ENCODE measurements at regions not wholly inside any gene's neighbourhood (a gene's known extent, or its start where the extent isn't known, plus 50 kb on each side); places are given as distances from the start of the nearest gene placed in this dataset.

DNA sequence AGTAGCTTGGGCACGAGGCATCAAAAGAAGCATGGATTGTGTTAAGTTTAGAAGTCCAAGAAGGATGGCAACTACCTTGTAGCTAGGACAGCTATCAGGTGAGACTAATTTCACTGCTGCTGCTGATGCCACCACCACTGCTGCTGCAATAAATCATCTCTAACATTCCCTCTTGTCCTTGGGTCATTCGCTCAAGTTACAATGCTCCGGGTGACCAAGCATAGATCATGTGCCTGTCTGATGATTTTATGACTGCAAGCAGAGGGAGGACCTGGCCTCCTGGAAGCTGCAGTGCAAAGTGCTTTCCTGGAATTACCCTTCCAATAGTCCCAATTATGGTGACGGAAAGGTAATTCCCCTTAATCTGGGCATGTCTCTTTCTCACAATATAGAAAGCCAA, 334.4 kb downstream of the PRELID2 start:
- no peak for DNase-seq
- H3K27ac ChIP-seq (ENCODE audit: insufficient read depth, low read length, poor library complexity, severe bottlenecking), result no peak overlapping the region
- no peaks in the 10 kb centered on the region for H3K27me3 ChIP-seq (ENCODE audit: control insufficient read depth, insufficient read depth, low read length)
- H3K9me3 Mint-ChIP-seq, result peaks cover 0 to 3% (median 2%) of the 10 kb centered on the region in 7 donors
- no peaks in the 10 kb centered on the region for H3K27me3 Mint-ChIP-seq
- peak overlapping the region in 1 of 3 donors; percentile 56 for H3K27ac Mint-ChIP-seq
- H3K36me3 ChIP-seq (ENCODE audit: control insufficient read depth, insufficient read depth, low read length), result no peaks in the 10 kb centered on the region
- H3K9me3 ChIP-seq (ENCODE audit: control insufficient read depth in 2 of 2, low read length in 2 of 2), result no peaks in the 10 kb centered on the region
- H3K4me3 ChIP-seq (ENCODE audit: low read depth, low read length), result no peak overlapping the region
- no peaks in the 10 kb centered on the region for H3K4me1 ChIP-seq (ENCODE audit: control insufficient read depth, insufficient read depth, low read length, poor library complexity, severe bottlenecking)
- H3K4me1 Mint-ChIP-seq, result no peaks in the 10 kb centered on the region
- no peaks in the 10 kb centered on the region for H3K36me3 Mint-ChIP-seq
- ATAC-seq (ENCODE audit: low read depth in 2 of 2), result no peak
- H3K4me3 Mint-ChIP-seq, result no peak overlapping the region

DNA sequence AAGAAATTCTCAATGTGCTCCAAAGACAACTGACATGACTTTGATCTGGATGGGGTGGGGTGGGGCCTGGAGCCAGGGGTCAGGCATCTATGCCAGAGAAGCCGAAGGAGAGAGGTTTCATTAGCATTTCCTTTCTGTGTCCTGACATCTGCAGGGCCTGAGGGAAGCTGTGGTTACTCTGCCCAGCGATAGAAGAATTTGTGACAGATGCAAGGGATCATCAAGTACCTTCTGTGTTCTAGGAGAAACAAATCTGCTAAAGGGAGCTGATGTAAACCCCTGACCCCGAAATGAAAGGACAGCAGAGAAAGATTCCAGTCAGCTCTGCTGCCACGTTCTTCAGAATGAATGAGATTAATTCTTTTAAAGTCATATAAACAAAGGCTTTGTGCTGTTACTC, 335.7 kb downstream of the PRELID2 start:
- no peak overlapping the region for H3K27ac Mint-ChIP-seq
- Histone ChIP-seq H3K27ac (ENCODE audit: insufficient read depth, low read length, poor library complexity, severe bottlenecking) (no peak overlapping the region), H3K27me3 (ENCODE audit: control insufficient read depth, insufficient read depth, low read length) (no peaks in the 10 kb centered on the region), H3K36me3 (ENCODE audit: control insufficient read depth, insufficient read depth, low read length) (no peaks in the 10 kb centered on the region), H3K9me3 (ENCODE audit: control insufficient read depth in 2 of 2, low read length in 2 of 2) (no peaks in the 10 kb centered on the region), H3K4me1 (ENCODE audit: control insufficient read depth, insufficient read depth, low read length, poor library complexity, severe bottlenecking) (no peaks in the 10 kb centered on the region), H3K4me3 (ENCODE audit: low read depth, low read length) (no peak overlapping the region)
- H3K9me3 Mint-ChIP-seq, result peaks cover 0 to 2% (median 0%) of the 10 kb centered on the region in 7 donors
- no peak for ATAC-seq (ENCODE audit: low read depth in 2 of 2)
- H3K4me3 Mint-ChIP-seq, result no peak overlapping the region
- no peak for DNase-seq
- no peaks in the 10 kb centered on the region for H3K4me1 Mint-ChIP-seq
- H3K36me3 Mint-ChIP-seq, result no peaks in the 10 kb centered on the region
- H3K27me3 Mint-ChIP-seq, result no peaks in the 10 kb centered on the region

GRCh38 chr5:145497052-145497451, 338.1 kb downstream of the PRELID2 start:
- Histone ChIP-seq H3K4me3 (ENCODE audit: low read depth, low read length) (no peak overlapping the region), H3K9me3 (ENCODE audit: control insufficient read depth in 2 of 2, low read length in 2 of 2) (no peaks in the 10 kb centered on the region), H3K4me1 (ENCODE audit: control insufficient read depth, insufficient read depth, low read length, poor library complexity, severe bottlenecking) (no peaks in the 10 kb centered on the region), H3K27ac (ENCODE audit: insufficient read depth, low read length, poor library complexity, severe bottlenecking) (no peak overlapping the region), H3K36me3 (ENCODE audit: control insufficient read depth, insufficient read depth, low read length) (no peaks in the 10 kb centered on the region), H3K27me3 (ENCODE audit: control insufficient read depth, insufficient read depth, low read length) (no peaks in the 10 kb centered on the region)
- no peak for DNase-seq
- ATAC-seq (ENCODE audit: low read depth in 2 of 2), result no peak
- Mint-ChIP-seq H3K4me3 (no peak overlapping the region), H3K27ac (no peak overlapping the region), H3K4me1 (no peaks in the 10 kb centered on the region), H3K36me3 (no peaks in the 10 kb centered on the region), H3K27me3 (no peaks in the 10 kb centered on the region), H3K9me3 (peaks cover 0 to 14% (median 4%) of the 10 kb centered on the region in 7 donors)

GRCh38 chr5:145495741-145496140, 339.4 kb downstream of the PRELID2 start:
- Mint-ChIP-seq H3K4me1 (no peaks in the 10 kb centered on the region), H3K4me3 (no peak overlapping the region)
- no peaks in the 10 kb centered on the region for H3K4me1 ChIP-seq (ENCODE audit: control insufficient read depth, insufficient read depth, low read length, poor library complexity, severe bottlenecking)

DNA sequence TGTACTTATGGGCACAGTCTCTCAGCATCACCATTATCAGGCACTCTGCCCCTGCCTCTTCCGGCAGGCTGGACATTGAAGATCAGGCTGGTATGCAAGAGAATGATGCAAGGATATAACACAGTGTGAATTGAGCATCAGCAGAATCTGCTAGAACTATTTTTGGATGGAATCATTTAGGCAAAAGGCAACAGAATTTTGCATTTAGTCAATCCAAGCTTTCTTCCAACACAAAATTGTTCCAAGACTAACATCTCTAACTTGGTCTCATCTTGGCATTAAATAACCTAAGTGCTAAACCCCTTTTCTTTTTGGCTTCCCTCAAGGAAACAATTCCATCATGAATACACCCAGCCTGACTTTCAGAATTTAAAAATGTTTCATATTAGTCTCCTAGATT, 339.9 kb downstream of the PRELID2 start:
- H3K36me3 ChIP-seq (ENCODE audit: control insufficient read depth, insufficient read depth, low read length), result no peaks in the 10 kb centered on the region
- H3K36me3 Mint-ChIP-seq, result no peaks in the 10 kb centered on the region
- no peak for DNase-seq
- no peaks in the 10 kb centered on the region for H3K4me1 Mint-ChIP-seq
- H3K27ac Mint-ChIP-seq, result no peak overlapping the region
- H3K27ac ChIP-seq (ENCODE audit: insufficient read depth, low read length, poor library complexity, severe bottlenecking), result no peak overlapping the region
- no peaks in the 10 kb centered on the region for H3K4me1 ChIP-seq (ENCODE audit: control insufficient read depth, insufficient read depth, low read length, poor library complexity, severe bottlenecking)
- no peaks in the 10 kb centered on the region for H3K27me3 Mint-ChIP-seq
- no peak overlapping the region for H3K4me3 Mint-ChIP-seq
- no peak for ATAC-seq (ENCODE audit: low read depth in 2 of 2)
- H3K27me3 ChIP-seq (ENCODE audit: control insufficient read depth, insufficient read depth, low read length), result no peaks in the 10 kb centered on the region
- no peaks in the 10 kb centered on the region for H3K9me3 ChIP-seq (ENCODE audit: control insufficient read depth in 2 of 2, low read length in 2 of 2)
- peaks cover 0 to 18% (median 4%) of the 10 kb centered on the region in 7 donors for H3K9me3 Mint-ChIP-seq
- H3K4me3 ChIP-seq (ENCODE audit: low read depth, low read length), result no peak overlapping the region

More at GRCh38 chr5:145495741-145496140, 339.4 kb downstream of the PRELID2 start:
- DNase-seq, result no peak
- no peak for ATAC-seq (ENCODE audit: low read depth in 2 of 2)
- Histone ChIP-seq H3K4me3 (ENCODE audit: low read depth, low read length) (no peak overlapping the region), H3K9me3 (ENCODE audit: control insufficient read depth in 2 of 2, low read length in 2 of 2) (no peaks in the 10 kb centered on the region), H3K36me3 (ENCODE audit: control insufficient read depth, insufficient read depth, low read length) (no peaks in the 10 kb centered on the region), H3K27ac (ENCODE audit: insufficient read depth, low read length, poor library complexity, severe bottlenecking) (no peak overlapping the region), H3K27me3 (ENCODE audit: control insufficient read depth, insufficient read depth, low read length) (no peaks in the 10 kb centered on the region)
- Mint-ChIP-seq H3K27me3 (no peaks in the 10 kb centered on the region), H3K9me3 (peaks cover 0 to 18% (median 4%) of the 10 kb centered on the region in 7 donors), H3K27ac (no peak overlapping the region), H3K36me3 (no peaks in the 10 kb centered on the region)

DNA sequence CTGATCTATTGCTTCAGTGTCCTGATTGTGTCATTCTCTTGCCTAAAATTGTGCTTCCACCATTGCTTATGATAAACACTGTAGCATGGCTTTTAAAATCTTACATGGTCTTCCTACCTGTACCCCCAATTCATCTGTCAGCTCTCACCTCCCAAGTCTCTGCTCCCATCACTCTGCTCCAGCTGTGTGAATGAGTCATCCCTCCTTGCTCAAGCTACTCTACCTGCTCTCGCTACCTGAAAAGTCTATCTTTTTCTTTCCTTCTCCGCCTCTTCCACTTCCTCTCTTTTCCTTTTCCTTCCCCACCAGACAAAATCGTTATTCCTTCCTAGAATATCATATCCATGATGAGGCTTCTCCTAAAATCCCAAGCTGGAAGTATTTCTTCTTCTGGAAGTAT, 341.7 kb downstream of the PRELID2 start:
- DNase-seq (no peak), ATAC-seq (ENCODE audit: low read depth in 2 of 2) (no peak)
- Histone ChIP-seq H3K4me1 (ENCODE audit: control insufficient read depth, insufficient read depth, low read length, poor library complexity, severe bottlenecking) (no peaks in the 10 kb centered on the region), H3K36me3 (ENCODE audit: control insufficient read depth, insufficient read depth, low read length) (no peaks in the 10 kb centered on the region), H3K9me3 (ENCODE audit: control insufficient read depth in 2 of 2, low read length in 2 of 2) (no peaks in the 10 kb centered on the region), H3K27me3 (ENCODE audit: control insufficient read depth, insufficient read depth, low read length) (no peaks in the 10 kb centered on the region), H3K4me3 (ENCODE audit: low read depth, low read length) (no peak overlapping the region), H3K27ac (ENCODE audit: insufficient read depth, low read length, poor library complexity, severe bottlenecking) (no peak overlapping the region)
- no peak overlapping the region for H3K4me3 Mint-ChIP-seq
- peaks cover 0 to 18% (median 4%) of the 10 kb centered on the region in 7 donors for H3K9me3 Mint-ChIP-seq
- H3K4me1 Mint-ChIP-seq, result no peaks in the 10 kb centered on the region
- H3K27ac Mint-ChIP-seq, result peak overlapping the region in 1 of 3 donors; percentile 16
- no peaks in the 10 kb centered on the region for H3K27me3 Mint-ChIP-seq
- H3K36me3 Mint-ChIP-seq, result no peaks in the 10 kb centered on the region

DNA sequence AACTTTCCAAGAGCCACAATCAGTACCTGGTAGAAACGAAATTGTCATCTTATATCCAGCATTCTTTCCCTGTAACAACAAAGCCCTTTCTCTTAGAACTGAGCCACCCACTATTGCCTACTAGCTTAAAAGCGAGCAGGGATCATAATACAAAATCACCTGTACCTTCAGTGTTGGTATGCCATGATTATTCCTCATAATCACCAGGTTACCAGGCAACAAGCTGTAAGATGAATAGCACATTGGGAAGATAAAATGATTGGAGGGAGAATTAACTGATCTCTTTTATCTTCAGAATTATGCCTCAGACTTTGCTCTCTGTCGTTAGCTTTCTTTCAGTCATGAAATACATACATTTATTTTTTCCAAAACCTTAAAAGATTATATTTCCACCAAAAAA, 345.6 kb downstream of the PRELID2 start:
- ATAC-seq (ENCODE audit: low read depth in 2 of 2), result no peak
- no peaks in the 10 kb centered on the region for H3K27me3 Mint-ChIP-seq
- no peaks in the 10 kb centered on the region for H3K4me1 Mint-ChIP-seq
- H3K4me1 ChIP-seq (ENCODE audit: control insufficient read depth, insufficient read depth, low read length, poor library complexity, severe bottlenecking), result no peaks in the 10 kb centered on the region
- H3K27ac ChIP-seq (ENCODE audit: insufficient read depth, low read length, poor library complexity, severe bottlenecking), result no peak overlapping the region
- H3K4me3 ChIP-seq (ENCODE audit: low read depth, low read length), result no peak overlapping the region
- H3K27ac Mint-ChIP-seq, result no peak overlapping the region
- H3K4me3 Mint-ChIP-seq, result no peak overlapping the region
- H3K36me3 Mint-ChIP-seq, result no peaks in the 10 kb centered on the region
- DNase-seq, result no peak
- H3K36me3 ChIP-seq (ENCODE audit: control insufficient read depth, insufficient read depth, low read length), result no peaks in the 10 kb centered on the region
- H3K9me3 Mint-ChIP-seq, result peaks cover 0 to 18% (median 4%) of the 10 kb centered on the region in 7 donors
- peaks cover 0 to 2% of the 10 kb centered on the region in 2 experiments for H3K9me3 ChIP-seq (ENCODE audit: control insufficient read depth in 2 of 2, low read length in 2 of 2)
- H3K27me3 ChIP-seq (ENCODE audit: control insufficient read depth, insufficient read depth, low read length), result no peaks in the 10 kb centered on the region

- Mint-ChIP-seq H3K36me3 (no peaks in the 10 kb centered on the region), H3K4me3 (no peak overlapping the region), H3K4me1 (no peaks in the 10 kb centered on the region), H3K9me3 (peaks cover 0 to 6% (median 2%) of the 10 kb centered on the region in 7 donors), H3K27ac (no peak overlapping the region), H3K27me3 (no peaks in the 10 kb centered on the region)
- no peak overlapping the region for H3K27ac ChIP-seq (ENCODE audit: insufficient read depth, low read length, poor library complexity, severe bottlenecking)
- H3K4me3 ChIP-seq (ENCODE audit: low read depth, low read length), result no peak overlapping the region
- H3K9me3 ChIP-seq (ENCODE audit: control insufficient read depth in 2 of 2, low read length in 2 of 2), result peaks cover 0 to 2% of the 10 kb centered on the region in 2 experiments
- H3K27me3 ChIP-seq (ENCODE audit: control insufficient read depth, insufficient read depth, low read length), result no peaks in the 10 kb centered on the region
- no peaks in the 10 kb centered on the region for H3K4me1 ChIP-seq (ENCODE audit: control insufficient read depth, insufficient read depth, low read length, poor library complexity, severe bottlenecking)
- no peak for DNase-seq
- no peak for ATAC-seq (ENCODE audit: low read depth in 2 of 2)
- H3K36me3 ChIP-seq (ENCODE audit: control insufficient read depth, insufficient read depth, low read length), result no peaks in the 10 kb centered on the region
These were observed 351.0 kb downstream of the PRELID2 start for GRCh38 chr5:145484158-145484557.
